ENCODE measurements at regions not wholly inside any gene's neighbourhood (a gene's known extent, or its start where the extent isn't known, plus 50 kb on each side); places are given as distances from the start of the nearest gene placed in this dataset.

GRCh38 chr5:172540099-172540870 is 86.0 kb upstream of the SH3PXD2B start:
- TF ChIP-seq CTCF (IDR thresholded peaks at IDR 0.05) (no peak), POLR2A (IDR thresholded peaks at IDR 0.05) (no peak)

Measured in lower leg skin (tissue), 3 donors.